Tibial nerve (tissue), 3 donors: ENCODE measurements at regions not wholly inside any gene's neighbourhood (a gene's known extent, or its start where the extent isn't known, plus 50 kb on each side); places are given as distances from the start of the nearest gene placed in this dataset.
"Not testable (repeated sequence)": the region's sequence is repeated elsewhere in the genome, so short reads cannot be mapped to it uniquely, and the experiment has no call there.

Source experiments
- CTCF ChIP-seq, 5 experiments: fragments of 200-600 bp in 3 of 5; fragments of 450-650 bp in 2 of 5; sonication (generic) in 3 of 5; IDR thresholded peaks; one replicate each; pipeline ENCODE4 v1.5.1; 2016 to 2019; ENCODE audit warnings: antibody characterized with exemption in 5 of 5, mild to moderate bottlenecking in 3 of 5, moderate library complexity in 2 of 5
- POLR2A ChIP-seq, 2 donors: fragments of 450-650 bp; IDR thresholded peaks; one replicate each; pipeline ENCODE4 v1.6.1; 2017; ENCODE audit warnings: antibody characterized with exemption in 2 of 2, mild to moderate bottlenecking in 2 of 2, moderate library complexity in 2 of 2

DNA sequence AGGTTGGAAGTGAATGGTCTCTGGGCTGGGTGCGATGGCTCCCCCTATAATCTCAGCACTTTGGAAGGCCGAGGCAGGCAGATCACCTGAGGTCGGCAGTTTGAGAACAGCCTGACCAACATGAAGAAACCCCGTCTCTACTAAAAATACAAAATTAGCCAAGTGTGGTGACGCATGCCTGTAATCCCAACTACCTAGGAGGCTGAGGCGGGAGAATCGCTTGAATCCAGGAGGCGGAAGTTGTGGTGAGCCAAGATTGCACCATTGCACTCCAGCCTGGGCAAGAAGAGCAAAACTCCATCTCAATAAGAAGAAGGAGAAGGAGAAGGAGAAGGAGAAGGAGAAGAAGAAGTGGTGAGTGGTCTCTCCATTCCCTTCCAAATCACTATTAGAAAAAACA, 434.0 kb downstream of the CD83 start:
- not testable (repeated sequence) for TF ChIP-seq CTCF, POLR2A (IDR thresholded peaks at IDR 0.05)
